Spleen (tissue), 7 donors: ENCODE measurements at regions not wholly inside any gene's neighbourhood (a gene's known extent, or its start where the extent isn't known, plus 50 kb on each side); places are given as distances from the start of the nearest gene placed in this dataset.

Experiments used
- CTCF ChIP-seq, 11 experiments: fragments of 200-600 bp in 7 of 11; fragments of 450-650 bp in 4 of 11; sonication (generic) in 4 of 11; IDR thresholded peaks in 8 of 11; conservative IDR thresholded peaks in 3 of 11; 1 replicate in 7 of 11; 2 replicates in 4 of 11; pipeline versions ENCODE4 v1.4.0 to v1.8.0; 2016 to 2021; ENCODE audit warnings: antibody characterized with exemption in 11 of 11, inconsistent platforms in 4 of 11, mild to moderate bottlenecking in 1 of 11
- POLR2A ChIP-seq, 3 donors: fragments of 450-650 bp; IDR thresholded peaks; one replicate each; pipeline ENCODE4 v1.5.1; 2017; ENCODE audit warnings: antibody characterized with exemption in 3 of 3, mild to moderate bottlenecking in 1 of 3
- donor health status: DM: no; HTN: no; CAD: no; lungs with moderate emphysema.
- donor health status: DM: no; HTN: no; CAD: no.
- donor health status: DM: no; HTN: no; CAD: no.

GRCh38 chr20:11059659-11060058 lies 385.9 kb upstream of the JAG1 start:
- TF ChIP-seq CTCF (IDR thresholded peaks at IDR 0.05 in 8 of 11, conservative IDR thresholded peaks at IDR 0.05 in 3 of 11): no peak
- TF ChIP-seq POLR2A (IDR thresholded peaks at IDR 0.05): no peak
